ENCODE measurements at regions not wholly inside any gene's neighbourhood (a gene's known extent, or its start where the extent isn't known, plus 50 kb on each side); places are given as distances from the start of the nearest gene placed in this dataset.
A peak's percentile ranks its signal among the peaks of the same experiment; 100 is the strongest.
"Not testable (repeated sequence)": the region's sequence is repeated elsewhere in the genome, so short reads cannot be mapped to it uniquely, and the experiment has no call there.

- Mint-ChIP-seq H3K4me1 (ENCODE audit: low read depth) (peaks cover 14% of the 10 kb centered on the region), H3K27me3 (peaks cover 3% of the 10 kb centered on the region), H3K9me3 (ENCODE audit: low read depth) (peaks cover 7% of the 10 kb centered on the region), H3K4me3 (ENCODE audit: low read depth) (no peak overlapping the region), H3K27ac (no peak overlapping the region), H3K36me3 (ENCODE audit: insufficient read depth) (no peaks in the 10 kb centered on the region)
- no peak for TF ChIP-seq CTCF (IDR thresholded peaks at IDR 0.05; ENCODE audit: unreplicated experiment)
- no peak for DNase-seq (ENCODE audit: low spot score, unreplicated experiment)
Observed at GRCh38 chr9:87781331-87781730, 55.4 kb downstream of the CTSL start.

- TF ChIP-seq CTCF (IDR thresholded peaks at IDR 0.05; ENCODE audit: unreplicated experiment), result no peak
- Mint-ChIP-seq H3K27ac (no peak overlapping the region), H3K36me3 (ENCODE audit: insufficient read depth) (no peaks in the 10 kb centered on the region), H3K9me3 (ENCODE audit: low read depth) (peaks cover 7% of the 10 kb centered on the region), H3K27me3 (peaks cover 3% of the 10 kb centered on the region), H3K4me1 (ENCODE audit: low read depth) (peaks cover 14% of the 10 kb centered on the region), H3K4me3 (ENCODE audit: low read depth) (no peak overlapping the region)
- DNase-seq (ENCODE audit: low spot score, unreplicated experiment), result no peak
Observed at GRCh38 chr9:87783180-87783579, 57.3 kb downstream of the CTSL start.

GRCh38 chr9:87785315-87785970, 59.5 kb downstream of the CTSL start:
- not testable (repeated sequence) for H3K36me3 Mint-ChIP-seq (ENCODE audit: insufficient read depth); DNase-seq (ENCODE audit: low spot score, unreplicated experiment); H3K27me3 Mint-ChIP-seq; H3K9me3 Mint-ChIP-seq (ENCODE audit: low read depth)
- Mint-ChIP-seq H3K27ac (peak overlapping the region; percentile 73), H3K4me3 (ENCODE audit: low read depth) (peak overlapping the region; percentile 3), H3K4me1 (ENCODE audit: low read depth) (peaks cover 14% of the 10 kb centered on the region)

GRCh38 chr9:87786423-87786822, 60.5 kb downstream of the CTSL start:
- H3K4me1 Mint-ChIP-seq (ENCODE audit: low read depth), result peaks cover 18% of the 10 kb centered on the region
- no peaks in the 10 kb centered on the region for H3K36me3 Mint-ChIP-seq (ENCODE audit: insufficient read depth)
- no peak for TF ChIP-seq CTCF (IDR thresholded peaks at IDR 0.05; ENCODE audit: unreplicated experiment)
- no peak overlapping the region for H3K4me3 Mint-ChIP-seq (ENCODE audit: low read depth)
- H3K9me3 Mint-ChIP-seq (ENCODE audit: low read depth), result peaks cover 3% of the 10 kb centered on the region
- no peak overlapping the region for H3K27ac Mint-ChIP-seq
- no peak for DNase-seq (ENCODE audit: low spot score, unreplicated experiment)
- peaks cover 3% of the 10 kb centered on the region for H3K27me3 Mint-ChIP-seq

DNA sequence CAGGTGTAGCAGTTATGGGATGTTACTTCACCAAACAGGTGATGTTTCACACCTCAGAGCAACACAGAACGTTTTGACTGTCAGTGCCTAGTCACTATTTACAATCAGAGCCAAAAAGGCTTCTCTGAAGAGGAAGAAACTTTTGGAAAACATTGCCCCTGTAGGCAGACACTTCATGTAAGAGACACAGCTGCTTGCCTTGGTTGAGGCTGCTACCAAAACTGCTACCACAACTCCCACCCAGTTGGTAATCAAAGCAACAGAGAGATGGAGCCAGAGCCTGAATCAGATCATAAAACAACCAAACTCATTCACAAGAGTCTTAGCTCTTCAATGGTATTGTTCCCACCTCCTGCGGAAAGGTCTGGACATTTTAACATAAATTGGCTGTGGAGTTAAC, 61.0 kb downstream of the CTSL start:
- Mint-ChIP-seq H3K9me3 (ENCODE audit: low read depth) (peaks cover 3% of the 10 kb centered on the region), H3K27me3 (peaks cover 3% of the 10 kb centered on the region), H3K36me3 (ENCODE audit: insufficient read depth) (no peaks in the 10 kb centered on the region), H3K4me1 (ENCODE audit: low read depth) (peaks cover 18% of the 10 kb centered on the region), H3K4me3 (ENCODE audit: low read depth) (no peak overlapping the region), H3K27ac (peak overlapping the region; percentile 31)
- no peak for TF ChIP-seq CTCF (IDR thresholded peaks at IDR 0.05; ENCODE audit: unreplicated experiment)
- DNase-seq (ENCODE audit: low spot score, unreplicated experiment), result no peak

GRCh38 chr9:87787735-87788134, 61.8 kb downstream of the CTSL start:
- TF ChIP-seq CTCF (IDR thresholded peaks at IDR 0.05; ENCODE audit: unreplicated experiment), result no peak
- Mint-ChIP-seq H3K9me3 (ENCODE audit: low read depth) (peaks cover 3% of the 10 kb centered on the region), H3K27ac (no peak overlapping the region), H3K4me3 (ENCODE audit: low read depth) (no peak overlapping the region), H3K36me3 (ENCODE audit: insufficient read depth) (no peaks in the 10 kb centered on the region), H3K4me1 (ENCODE audit: low read depth) (peaks cover 18% of the 10 kb centered on the region), H3K27me3 (peaks cover 3% of the 10 kb centered on the region)
- DNase-seq (ENCODE audit: low spot score, unreplicated experiment), result no peak

Data from progenitor cell of endocrine pancreas (in vitro differentiated cells).